ENCODE measurements at regions not wholly inside any gene's neighbourhood (a gene's known extent, or its start where the extent isn't known, plus 50 kb on each side); places are given as distances from the start of the nearest gene placed in this dataset.

DNA sequence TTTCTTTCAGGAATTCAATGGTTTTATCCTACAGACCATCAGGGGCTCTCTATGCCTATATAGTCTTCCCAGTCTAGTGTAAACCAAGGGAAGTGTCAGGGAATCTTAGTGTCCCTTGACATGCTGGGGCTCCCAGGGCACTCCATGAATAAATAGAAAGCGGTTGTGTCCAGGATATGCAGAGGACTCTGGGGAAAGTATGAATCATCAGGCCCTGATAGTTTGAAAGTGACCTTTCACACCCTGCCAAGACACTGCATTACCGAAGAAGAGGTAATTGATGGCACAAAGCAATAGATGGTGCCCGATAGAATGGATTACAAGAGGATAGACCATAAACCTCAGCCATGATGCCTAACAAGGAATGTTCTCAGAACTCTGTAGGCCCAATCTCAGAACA, 163.3 kb upstream of the DAPK1 start:
- TF ChIP-seq JUN (IDR thresholded peaks at IDR 0.05; ENCODE audit: low read depth, low read length): no peak
- TF ChIP-seq, protein P1, sequence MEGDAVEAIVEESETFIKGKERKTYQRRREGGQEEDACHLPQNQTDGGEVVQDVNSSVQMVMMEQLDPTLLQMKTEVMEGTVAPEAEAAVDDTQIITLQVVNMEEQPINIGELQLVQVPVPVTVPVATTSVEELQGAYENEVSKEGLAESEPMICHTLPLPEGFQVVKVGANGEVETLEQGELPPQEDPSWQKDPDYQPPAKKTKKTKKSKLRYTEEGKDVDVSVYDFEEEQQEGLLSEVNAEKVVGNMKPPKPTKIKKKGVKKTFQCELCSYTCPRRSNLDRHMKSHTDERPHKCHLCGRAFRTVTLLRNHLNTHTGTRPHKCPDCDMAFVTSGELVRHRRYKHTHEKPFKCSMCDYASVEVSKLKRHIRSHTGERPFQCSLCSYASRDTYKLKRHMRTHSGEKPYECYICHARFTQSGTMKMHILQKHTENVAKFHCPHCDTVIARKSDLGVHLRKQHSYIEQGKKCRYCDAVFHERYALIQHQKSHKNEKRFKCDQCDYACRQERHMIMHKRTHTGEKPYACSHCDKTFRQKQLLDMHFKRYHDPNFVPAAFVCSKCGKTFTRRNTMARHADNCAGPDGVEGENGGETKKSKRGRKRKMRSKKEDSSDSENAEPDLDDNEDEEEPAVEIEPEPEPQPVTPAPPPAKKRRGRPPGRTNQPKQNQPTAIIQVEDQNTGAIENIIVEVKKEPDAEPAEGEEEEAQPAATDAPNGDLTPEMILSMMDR (IDR thresholded peaks at IDR 0.05; ENCODE audit: control extremely low read depth in 1 of 3, insufficient read depth in 1 of 3, low read depth in 1 of 3, low read length in 3 of 3): no peak
- TF ChIP-seq EZH2 (IDR thresholded peaks at IDR 0.05; ENCODE audit: low read depth, low read length, severe bottlenecking): no peak
- no peak for TF ChIP-seq POLR2AphosphoS5 (IDR thresholded peaks at IDR 0.05; ENCODE audit: low read depth, low read length)
